ENCODE measurements at regions not wholly inside any gene's neighbourhood (a gene's known extent, or its start where the extent isn't known, plus 50 kb on each side); places are given as distances from the start of the nearest gene placed in this dataset.

GRCh38 chr15:93150910-93151881, 62.2 kb upstream of the RGMA start:
- TF ChIP-seq CTCF (IDR thresholded peaks at IDR 0.05), result no peak
- TF ChIP-seq POLR2A (IDR thresholded peaks at IDR 0.05), result no peak
